Activated CD4-positive, alpha-beta T cell treated with anti-CD3 and anti-CD28 coated beads, Interleukin-2, amount 50 U/mL, for 1 hour (primary cell): ENCODE measurements at regions not wholly inside any gene's neighbourhood (a gene's known extent, or its start where the extent isn't known, plus 50 kb on each side); places are given as distances from the start of the nearest gene placed in this dataset.

Experiments used
- DNase-seq: peaks from one replicate; pipeline ENCODE4 v3.0.0-alpha.2; 2020

DNA sequence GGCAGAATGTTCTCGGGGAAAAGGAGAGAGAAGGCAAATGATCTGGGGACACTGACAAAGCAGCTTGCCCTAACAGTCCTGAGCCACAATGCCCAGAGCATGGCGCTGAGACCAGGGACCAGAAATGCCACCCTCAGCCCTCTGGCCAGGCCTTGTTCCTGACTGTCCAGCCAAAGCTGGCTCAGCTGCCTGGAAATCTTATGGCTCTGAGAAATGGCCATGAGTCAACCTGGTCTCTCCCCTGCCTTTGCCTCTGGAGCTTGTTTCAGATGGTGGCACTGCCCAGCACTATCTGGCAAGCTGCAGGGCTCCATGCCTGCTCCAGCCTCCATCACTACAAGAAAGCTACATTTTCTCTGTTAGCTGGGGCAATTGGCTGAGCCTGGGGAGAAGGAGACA is 90.5 kb upstream of the PLXNA4 start:
- no peak for DNase-seq

DNA sequence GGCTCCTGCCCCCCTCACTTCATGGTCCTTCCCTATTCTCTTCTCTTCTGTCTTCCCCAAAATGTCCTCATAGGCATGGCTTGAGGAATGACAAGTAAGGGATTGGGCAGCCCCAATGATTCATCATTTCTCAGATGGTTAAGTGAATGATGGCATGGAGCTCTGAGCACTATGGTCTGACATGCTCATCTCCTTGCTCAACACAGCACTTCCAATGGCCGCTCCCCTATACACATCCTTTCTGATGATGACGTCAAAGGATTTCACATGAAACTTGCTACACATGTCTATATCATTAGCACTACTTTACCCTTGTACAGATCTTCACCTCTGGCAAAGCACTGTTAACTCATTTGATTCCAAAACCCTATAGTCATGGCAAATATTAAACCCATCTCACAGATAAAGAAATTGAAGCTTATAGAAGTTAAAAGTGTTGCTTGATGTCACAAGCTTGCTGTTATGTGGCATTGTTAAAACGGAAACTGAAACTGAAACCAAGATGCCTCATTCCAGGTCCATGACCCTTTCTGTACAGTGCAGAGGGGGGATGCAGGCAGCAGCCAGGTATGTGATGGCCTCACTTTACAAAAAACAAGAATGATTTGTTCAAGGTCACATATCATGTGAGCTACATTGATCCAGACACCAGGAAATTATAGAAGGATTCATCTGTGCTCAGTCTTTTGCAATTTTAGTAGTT is 90.0 kb upstream of the PLXNA4 start:
- DNase-seq, result no peak

DNA sequence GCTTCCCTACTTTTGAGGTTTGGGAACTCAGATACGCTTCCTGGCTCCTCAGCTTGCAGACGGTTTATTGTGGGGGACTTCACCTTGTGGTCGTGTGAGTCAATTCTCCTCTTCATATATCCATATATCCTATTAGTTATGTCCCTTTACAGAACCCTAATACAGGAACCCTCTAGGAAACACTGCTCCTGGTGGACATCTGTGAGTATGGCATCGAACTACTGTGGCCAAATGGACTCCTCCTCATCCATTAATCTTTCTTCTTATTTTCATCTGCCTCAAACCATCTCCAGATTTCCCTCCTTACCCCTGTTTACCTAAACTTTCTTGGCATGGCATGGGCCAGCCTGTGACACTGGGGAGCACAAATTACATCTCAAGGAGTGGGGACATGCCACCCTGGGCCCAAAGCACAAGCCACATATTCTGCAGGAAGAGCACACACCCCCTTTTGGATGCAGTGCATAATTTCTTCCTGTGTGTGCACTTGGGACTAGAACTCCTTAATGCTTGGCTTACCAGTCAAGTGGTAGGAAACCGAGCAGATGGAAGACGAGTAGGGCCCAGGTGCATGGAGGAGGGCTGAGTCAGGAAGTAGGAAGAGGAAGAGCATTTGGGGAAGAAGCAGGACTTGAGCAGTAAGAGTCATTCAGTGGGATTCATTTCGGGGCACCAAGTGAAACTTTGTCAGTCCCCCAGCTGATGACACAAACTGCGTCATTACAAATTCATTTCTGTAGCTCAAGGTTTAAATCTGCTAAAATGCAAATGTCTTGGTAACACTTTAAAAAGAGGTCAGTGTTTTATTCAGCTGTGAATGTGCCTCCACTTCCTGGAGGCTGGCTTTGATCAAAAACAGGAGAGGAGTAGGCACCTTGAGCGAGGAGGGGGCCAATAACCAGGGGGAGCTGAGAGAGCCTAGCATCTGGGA is 80.8 kb upstream of the PLXNA4 start:
- no peak for DNase-seq

DNA sequence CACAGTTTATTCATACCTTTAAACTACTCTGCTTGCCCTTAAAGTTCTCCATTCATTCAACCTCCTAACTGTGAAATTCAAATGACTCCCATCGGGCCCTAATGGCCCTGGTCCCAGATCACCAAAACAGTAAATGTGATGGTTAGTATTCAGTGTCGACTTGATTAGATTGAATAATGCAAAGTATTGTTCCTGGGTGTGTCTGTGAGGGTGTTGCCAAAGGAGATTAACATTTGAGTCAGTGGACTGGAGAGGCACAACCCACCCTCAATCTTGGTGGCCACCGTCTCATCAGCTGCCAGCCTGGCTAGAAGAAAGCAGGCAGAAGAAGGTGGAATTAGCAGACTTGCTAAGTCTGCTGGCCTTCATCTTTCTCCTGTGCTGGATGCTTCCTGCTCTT is 80.1 kb upstream of the PLXNA4 start:
- no peak for DNase-seq

DNA sequence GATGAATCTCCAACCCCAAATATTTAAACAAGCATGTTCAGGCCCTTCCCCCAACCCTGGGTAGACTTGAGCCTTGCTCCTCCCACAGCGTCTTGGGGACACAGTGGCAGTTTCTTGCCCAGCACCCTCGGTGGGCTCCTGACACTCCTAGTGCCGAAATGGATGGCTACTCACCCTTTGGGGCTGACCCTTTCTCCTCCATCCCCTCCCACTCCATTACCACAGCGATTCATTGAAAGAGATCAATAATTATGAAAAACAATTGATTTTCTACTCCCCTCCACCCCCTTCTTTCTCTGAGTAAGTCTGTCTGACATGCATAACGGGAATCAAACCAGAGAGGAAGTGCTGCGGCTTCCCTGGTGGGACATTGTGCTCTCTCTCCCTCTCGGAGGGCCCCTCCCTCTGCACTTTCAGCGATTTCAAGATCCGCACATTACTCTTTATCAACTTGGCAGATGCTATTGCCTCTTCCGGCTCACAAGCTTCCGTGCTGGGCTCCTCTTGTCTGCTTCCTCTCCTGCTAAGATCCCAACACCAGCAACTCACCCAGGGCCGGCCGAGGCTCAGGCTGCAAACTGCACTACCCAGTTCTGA is 79.0 kb upstream of the PLXNA4 start:
- peak; percentile 6 for DNase-seq

DNA sequence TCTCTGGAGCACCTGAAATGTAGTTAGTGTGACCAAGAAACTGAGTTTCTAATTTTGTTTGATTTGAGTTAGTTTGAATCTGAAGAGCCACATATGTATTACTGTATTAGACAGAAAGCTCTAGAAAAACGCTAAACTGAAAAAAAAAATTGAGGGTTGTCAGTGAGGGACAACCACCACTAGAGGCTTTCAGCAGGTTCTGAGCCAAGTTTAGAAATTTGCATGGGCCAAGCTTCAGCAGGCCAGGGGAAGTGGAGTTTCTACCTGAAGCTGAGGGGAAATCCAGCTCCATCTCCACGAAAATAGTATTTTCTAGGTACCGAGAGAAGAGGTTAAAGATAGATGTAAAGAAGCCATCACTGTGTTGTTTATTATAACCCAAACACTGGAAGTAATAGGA is 77.9 kb upstream of the PLXNA4 start:
- DNase-seq, result no peak

DNA sequence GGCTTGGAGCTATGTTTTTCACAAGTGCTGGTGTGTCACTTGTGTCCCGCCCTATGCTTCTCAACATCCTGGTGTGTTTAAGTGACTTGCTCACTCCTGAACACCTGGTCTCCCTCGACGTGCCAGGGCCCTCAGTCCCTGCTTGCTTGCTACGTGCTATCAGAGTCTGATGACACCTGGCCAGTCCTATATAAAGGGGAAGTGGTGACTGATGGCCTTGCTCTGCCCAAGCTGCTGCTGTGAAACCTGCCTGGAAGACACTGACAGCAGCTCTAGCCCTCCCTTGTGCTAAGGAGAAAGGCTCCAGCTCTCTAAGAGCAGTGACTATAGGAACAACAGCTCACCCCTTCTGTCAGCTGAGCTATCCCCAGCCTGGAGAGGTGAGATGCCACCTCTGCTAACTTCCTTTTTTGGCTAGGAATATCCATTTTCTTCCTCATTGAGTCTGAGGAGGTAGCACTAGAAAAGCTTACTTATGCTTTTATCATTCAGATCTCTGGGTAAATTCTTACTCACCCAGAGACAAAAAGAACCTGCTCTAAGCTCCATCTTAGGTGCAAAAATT is 77.2 kb upstream of the PLXNA4 start:
- DNase-seq, result no peak

DNA sequence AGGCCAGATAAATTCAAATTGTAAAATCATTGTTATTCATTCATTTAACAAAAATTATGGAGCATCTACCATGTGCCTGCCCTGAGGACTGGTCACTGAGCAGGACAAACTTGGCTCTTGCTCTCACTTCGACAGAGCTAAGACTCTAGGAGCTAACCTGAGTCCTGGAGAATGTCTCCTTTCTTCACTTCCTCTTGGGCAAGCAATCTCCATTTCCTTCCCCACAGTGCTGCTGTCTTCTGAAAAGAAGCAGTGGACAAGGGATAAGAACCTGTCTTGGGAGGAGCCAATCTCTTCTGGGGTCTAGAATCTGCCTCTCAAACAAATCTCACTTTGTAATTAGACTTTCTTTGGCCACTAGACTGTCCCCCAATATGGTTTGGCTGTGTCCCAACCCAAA is 76.2 kb upstream of the PLXNA4 start:
- no peak for DNase-seq

DNA sequence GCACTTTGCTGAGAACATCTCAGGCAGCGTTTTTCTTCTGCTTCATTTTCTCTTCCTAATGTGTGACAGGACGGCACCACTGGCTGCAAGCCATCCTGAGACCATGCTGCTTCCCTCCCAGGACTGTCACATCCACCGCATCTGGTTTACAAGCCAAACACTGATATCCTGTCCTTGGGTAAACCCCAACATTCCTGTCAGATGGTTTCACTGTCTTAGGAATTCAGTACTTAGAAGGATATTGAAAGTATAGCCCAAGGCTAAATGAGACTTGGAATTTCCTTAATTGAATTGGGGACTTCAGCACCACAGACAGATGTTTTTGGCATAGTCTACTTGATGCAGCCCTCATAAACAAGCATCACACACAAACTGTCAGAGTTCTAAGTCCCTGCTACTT is 74.2 kb upstream of the PLXNA4 start:
- DNase-seq, result no peak

DNA sequence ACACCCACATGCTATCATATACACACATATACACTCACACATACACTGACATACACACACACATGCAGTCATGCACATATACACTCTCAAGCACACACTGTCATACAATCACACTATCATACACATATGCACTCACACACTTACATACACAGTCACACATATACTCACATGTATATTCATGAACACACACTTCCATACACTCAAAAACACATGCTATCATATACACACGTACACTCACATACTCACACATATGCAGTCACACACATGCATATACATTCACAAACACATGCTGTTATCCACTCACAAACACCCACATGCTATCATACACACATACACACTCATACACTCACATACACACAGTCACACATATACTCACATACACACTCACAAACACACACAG is 71.0 kb upstream of the PLXNA4 start:
- no peak for DNase-seq

DNA sequence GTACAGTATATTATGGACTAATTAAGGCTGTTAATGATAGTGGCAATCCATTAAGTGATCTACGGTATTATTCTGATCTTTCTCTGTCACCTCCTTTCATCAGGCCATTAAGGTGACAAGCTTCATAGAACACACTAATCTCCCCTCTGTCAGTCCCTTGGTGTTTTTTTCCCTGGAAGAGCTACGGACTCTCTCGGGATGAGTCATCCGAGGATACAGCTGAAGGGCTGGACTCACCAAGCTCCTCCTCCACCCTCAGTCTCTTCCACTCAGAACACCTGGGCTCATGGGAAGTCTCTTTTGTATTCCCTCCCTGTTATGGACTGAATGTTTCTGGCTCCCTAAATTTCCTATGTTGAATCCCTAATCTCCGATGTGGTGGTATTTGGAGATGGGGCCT is 69.8 kb upstream of the PLXNA4 start:
- no peak for DNase-seq

DNA sequence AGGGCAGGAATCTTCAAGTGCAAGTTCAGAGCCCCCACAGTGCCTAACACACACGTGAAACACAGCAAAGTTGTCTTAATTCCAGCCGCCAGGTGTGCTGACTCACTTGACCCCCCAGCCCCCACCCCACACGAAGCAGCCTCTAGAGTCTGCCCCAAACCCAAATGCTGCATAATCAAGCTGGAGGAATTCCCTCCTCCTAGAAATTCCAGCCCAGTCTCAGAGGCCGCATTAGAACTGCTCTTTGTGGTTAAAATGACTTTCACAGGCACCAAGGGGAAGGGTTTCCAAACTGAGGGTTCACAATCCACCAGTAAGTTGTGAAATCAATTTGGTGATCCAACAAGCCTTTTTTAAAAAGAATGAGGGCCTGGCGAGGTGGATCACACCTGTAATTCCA is 67.0 kb upstream of the PLXNA4 start:
- DNase-seq, result no peak

DNA sequence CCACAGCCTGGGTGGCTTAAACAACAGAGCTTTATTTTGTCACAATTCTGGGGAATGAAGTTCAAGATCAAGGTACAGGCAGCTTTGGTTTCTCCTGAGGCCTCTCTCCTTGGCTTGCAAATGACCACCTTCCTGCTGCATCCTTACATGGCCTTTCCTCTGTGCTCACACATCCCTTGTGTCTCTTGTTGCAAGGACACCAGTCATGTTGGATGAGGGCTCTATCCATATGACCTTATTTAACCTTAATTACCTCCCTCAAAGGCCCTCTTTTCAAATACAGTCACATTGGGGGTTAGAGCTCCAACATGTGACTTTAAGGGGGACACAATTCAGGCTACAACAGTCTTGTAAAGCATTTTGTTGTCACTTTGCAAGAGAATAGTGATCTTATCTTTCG is 65.0 kb upstream of the PLXNA4 start:
- no peak for DNase-seq

DNA sequence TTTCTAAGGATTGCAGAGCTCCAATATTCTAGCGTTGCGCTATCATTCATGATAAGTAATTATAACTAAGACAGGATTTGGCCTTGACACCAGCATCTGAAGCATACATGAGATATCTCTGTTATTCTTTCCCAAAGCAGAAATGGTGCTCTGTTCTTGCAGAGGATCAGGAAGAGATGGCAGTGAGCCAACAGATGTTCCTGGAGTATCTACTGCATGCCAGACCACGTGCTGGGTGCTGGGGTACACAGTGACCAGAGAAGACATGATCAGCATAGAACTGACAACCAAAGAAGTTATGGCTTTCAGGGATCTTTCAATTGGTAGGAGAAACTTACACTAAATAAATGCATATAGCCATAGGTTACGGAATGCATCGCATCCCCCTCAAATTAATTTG is 63.7 kb upstream of the PLXNA4 start:
- DNase-seq, result no peak

DNA sequence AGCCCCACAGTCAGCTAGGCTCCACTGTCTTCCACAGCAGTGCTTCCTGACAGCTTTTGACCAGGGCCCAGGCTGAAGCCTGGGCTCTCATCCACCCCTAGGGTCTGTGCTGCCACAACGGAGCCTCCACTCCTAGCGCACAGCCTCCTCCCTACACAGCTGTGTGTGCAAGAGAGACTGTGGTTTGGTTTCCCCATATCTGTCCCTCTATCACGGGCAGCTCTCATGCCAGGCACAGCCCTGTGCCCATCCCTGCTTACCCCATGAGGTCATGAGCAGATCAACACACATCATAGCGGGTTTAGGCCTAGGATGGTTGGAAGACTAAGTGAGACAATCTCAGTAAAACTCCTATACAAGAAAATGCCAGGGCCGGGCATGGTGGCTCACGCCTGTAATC is 61.7 kb upstream of the PLXNA4 start:
- no peak for DNase-seq

DNA sequence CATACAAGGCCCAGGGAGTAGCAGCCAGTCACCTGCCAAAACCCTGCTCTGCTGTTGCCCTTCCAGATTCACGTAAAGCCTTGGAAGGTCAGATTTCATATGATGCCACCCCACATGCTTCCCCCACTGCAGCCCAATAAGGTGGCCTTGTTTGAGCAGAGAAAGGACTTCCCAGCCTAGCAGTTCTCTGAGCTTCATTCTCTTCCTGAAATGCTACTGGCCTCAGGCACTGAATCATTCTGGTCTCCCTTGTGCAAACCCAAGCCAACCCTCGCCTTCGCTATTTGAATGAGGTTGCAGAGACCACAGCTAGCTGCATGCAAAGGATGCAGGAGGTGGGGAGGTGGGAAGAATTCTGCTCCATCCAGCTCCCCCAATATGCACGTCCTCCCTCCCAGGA is 60.3 kb upstream of the PLXNA4 start:
- no peak for DNase-seq

DNA sequence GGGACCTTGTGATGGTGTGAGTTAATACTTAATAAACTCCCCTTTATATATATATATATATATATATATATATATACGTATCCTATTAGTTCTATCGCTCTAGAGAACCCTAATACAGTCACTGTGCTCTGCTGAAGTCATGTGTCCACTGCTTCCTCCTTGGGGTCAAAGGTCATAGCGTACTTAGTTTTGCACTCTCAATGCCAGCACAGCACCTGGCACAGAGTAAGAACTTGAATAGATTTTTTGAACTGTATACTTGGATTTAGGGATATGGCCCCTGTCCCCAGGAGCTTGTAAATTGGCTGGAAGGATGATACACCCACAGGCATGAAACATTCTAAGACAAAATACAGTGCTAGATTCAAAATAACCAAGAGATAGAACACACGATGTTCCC is 58.9 kb upstream of the PLXNA4 start:
- no peak for DNase-seq

DNA sequence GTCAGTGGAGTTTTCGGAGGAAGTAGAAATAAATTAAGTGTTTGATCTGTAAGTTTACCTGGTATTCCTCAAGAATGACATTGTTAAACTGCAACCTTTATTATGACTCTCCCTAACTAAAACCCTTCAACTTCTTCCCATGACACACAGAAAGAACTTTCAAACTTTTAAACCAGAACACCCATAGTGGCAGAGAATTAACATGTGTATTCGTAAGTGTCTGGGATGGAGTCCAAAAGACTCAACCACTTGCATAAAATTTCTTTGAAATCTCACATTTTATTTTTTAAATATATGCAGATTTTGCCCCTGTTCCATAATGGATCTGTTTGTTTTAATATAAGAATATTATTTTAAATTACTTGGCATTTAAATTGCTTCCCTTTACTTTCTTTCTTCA is 54.6 kb upstream of the PLXNA4 start:
- no peak for DNase-seq
